ENCODE measurements at regions not wholly inside any gene's neighbourhood (a gene's known extent, or its start where the extent isn't known, plus 50 kb on each side); places are given as distances from the start of the nearest gene placed in this dataset.

DNA sequence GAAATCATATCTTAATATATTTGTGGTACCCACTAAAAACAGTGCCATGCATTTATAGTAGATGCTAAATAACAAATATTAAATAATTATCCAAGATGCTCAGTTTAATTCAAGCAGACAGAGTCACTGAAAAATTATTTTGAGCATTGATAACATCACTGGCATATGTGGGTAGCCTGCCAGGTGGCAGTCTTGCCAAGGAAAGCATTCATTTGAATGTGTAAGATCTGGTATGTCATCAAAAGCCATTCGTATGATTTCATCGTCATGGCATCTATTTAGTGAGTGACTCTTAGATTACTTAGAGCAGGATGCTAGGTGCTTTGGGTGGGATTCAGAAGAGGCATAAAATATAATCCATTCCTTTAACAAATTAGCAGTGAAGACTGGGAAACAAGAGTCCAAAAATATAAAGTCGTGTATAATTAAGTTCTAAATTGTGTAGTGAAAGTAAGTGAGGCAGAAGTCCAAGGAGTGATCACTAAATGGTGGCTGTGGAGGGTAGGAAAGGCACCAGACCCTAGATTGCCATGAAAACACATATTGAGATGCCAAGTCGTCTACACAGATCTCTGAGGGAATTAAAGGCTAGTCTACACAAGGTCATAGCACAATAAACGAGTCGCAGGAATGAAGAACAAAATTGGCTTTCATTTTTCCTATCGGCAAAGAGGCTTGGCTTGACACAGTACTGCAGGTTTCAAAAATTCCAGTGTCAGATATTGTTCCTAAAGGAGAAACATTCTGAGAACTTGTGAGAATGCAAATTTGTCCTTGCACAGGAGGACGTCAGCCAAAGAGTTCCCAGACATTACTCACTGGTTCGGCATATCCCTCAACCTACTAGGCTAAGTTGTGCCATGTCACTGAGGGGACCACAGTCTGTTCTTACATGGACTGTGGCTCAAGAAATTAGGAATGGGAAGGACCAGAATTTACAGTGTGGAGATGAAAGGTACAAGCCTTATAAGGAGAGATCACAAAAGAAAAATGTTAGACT lies 130.8 kb downstream of the LYPLAL1 start:
- H3K4me3 ChIP-seq (ENCODE audit: extremely low read depth in 1 of 4, insufficient read depth in 2 of 4, low read depth in 3 of 4, low read length in 4 of 4), result no peak overlapping the region
- H3K56ac ChIP-seq (replicated peaks; ENCODE audit: insufficient read length, low read depth, low read length), result no peak overlapping the region
- no peaks in the 10 kb centered on the region for H4K20me1 ChIP-seq (replicated peaks in 1 of 2; ENCODE audit: control insufficient read depth in 1 of 2, insufficient read depth in 2 of 2, low read length in 2 of 2)
- H2BK120ac ChIP-seq (replicated peaks; ENCODE audit: low read depth, low read length), result no peak overlapping the region
- H3K27ac ChIP-seq (ENCODE audit: low read depth, low read length), result no peak overlapping the region
- H3K14ac ChIP-seq (ENCODE audit: insufficient read length), result no peak overlapping the region
- H3K18ac ChIP-seq (ENCODE audit: extremely low read depth, low read length), result no peak overlapping the region
- WGBS, 2 experiments (ENCODE audit: extremely low coverage in 1 of 2, insufficient coverage in 1 of 2, insufficient read length in 1 of 2, insufficient replicate concordance in 2 of 2, low coverage in 1 of 2, low lambda C conversion rate in 2 of 2, missing lambda C conversion rate in 1 of 2), result 73% methylated on average over 9 of the region's 9 CpGs; no CpG with 5 or more reads in 1 of the 2 experiments
- H3K9ac ChIP-seq (replicated peaks in 1 of 4; ENCODE audit: extremely low read depth in 1 of 4, low read depth in 3 of 4, low read length in 3 of 4), result no peak overlapping the region
- no peak overlapping the region for H4K5ac ChIP-seq (ENCODE audit: insufficient read length, low read depth, low read length)
- no peaks in the 10 kb centered on the region for H3K79me1 ChIP-seq (ENCODE audit: low read depth, low read length)
- no peak overlapping the region for H4K91ac ChIP-seq (replicated peaks; ENCODE audit: insufficient read length, low read length)
- ChIA-PET POLR2A (ENCODE audit: partially characterized antibody) (no interaction called here), CTCF (ENCODE audit: partially characterized antibody) (no interaction called here)
- no peak overlapping the region for H2BK15ac ChIP-seq (ENCODE audit: low read length)
- FAIRE-seq (no peak), DNase-seq (ENCODE audit: low read depth in 1 of 2, low spot score in 2 of 2) (no peak)
- peaks cover 2 to 3% of the 10 kb centered on the region in 2 experiments; a peak in 1 of 4 replicates for H3K9me3 ChIP-seq (ENCODE audit: insufficient read depth in 2 of 2, low read depth in 1 of 2, low read length in 1 of 2)
- no peaks in the 10 kb centered on the region for H3K27me3 ChIP-seq (replicated peaks in 1 of 4; ENCODE audit: control insufficient read depth in 3 of 4, extremely low read depth in 1 of 4, insufficient read depth in 3 of 4, low read length in 3 of 4)
- H3K4ac ChIP-seq (replicated peaks; ENCODE audit: insufficient read length, low read depth, low read length), result no peak overlapping the region
- H3K23me2 ChIP-seq (ENCODE audit: low read depth, low read length), result no peaks in the 10 kb centered on the region
- H2BK20ac ChIP-seq (ENCODE audit: low read length), result no peak overlapping the region
- no peak overlapping the region for H3K23ac ChIP-seq (ENCODE audit: insufficient read length)
- no peaks in the 10 kb centered on the region for H3K36me3 ChIP-seq (ENCODE audit: control insufficient read depth in 2 of 4, insufficient read depth in 4 of 4, low read length in 3 of 4)
- H3K4me2 ChIP-seq (ENCODE audit: insufficient read depth in 1 of 2, low read depth in 2 of 2, low read length in 2 of 2), result no peak overlapping the region
- no peaks in the 10 kb centered on the region for H3K79me2 ChIP-seq (ENCODE audit: control insufficient read depth in 1 of 2, insufficient read depth in 2 of 2, low read length in 2 of 2)
- H3K4me1 ChIP-seq (replicated peaks in 1 of 4; ENCODE audit: control insufficient read depth in 3 of 4, insufficient read depth in 4 of 4, low read length in 3 of 4), result no peaks in the 10 kb centered on the region
- no peak overlapping the region for H2AK5ac ChIP-seq (ENCODE audit: low read depth, low read length)
- H2BK12ac ChIP-seq (ENCODE audit: low read depth, low read length), result no peak overlapping the region
- H2BK5ac ChIP-seq (ENCODE audit: low read depth, low read length), result no peak overlapping the region
- H2AFZ ChIP-seq (ENCODE audit: low read length), result no peak overlapping the region
- no peak overlapping the region for H4K8ac ChIP-seq (ENCODE audit: extremely low read depth, insufficient read depth, low read length)
- no peak for TF ChIP-seq NRF1 (IDR thresholded peaks at IDR 0.05; ENCODE audit: low read depth, low read length)
- TF ChIP-seq SAP30 (IDR thresholded peaks at IDR 0.05; ENCODE audit: insufficient read depth, insufficient replicate concordance, low read length), result no peak
